HepG2 (cell line): ENCODE measurements at regions not wholly inside any gene's neighbourhood (a gene's known extent, or its start where the extent isn't known, plus 50 kb on each side); places are given as distances from the start of the nearest gene placed in this dataset.

ENCODE experiments used
- ATAC-seq: fragments of 200-7000 bp; cut with Tn5 transposase; 3 replicates; pipeline ENCODE4 v1.9.1; 2020; ENCODE audit warnings: mild to moderate bottlenecking, moderate library complexity
- BruUV-seq: library from RNA; stranded (reverse); fragments of 400-500 nt; replicated peaks from 2 replicates; lab custom pipeline; 2021; lab: Mats Ljungman, UMichigan
- CTCF ChIA-PET: fragments of 300-600 bp; formaldehyde crosslinking; extraction: SDS; loops from one replicate; lab custom pipeline; 2021; ENCODE audit warnings: low total read pairs, inconsistent platforms, low intra/inter-chr PET ratio; lab: Yijun Ruan, JAX
- POLR2A ChIA-PET: fragments of 350-600 bp; sonication (Branson Sonifier 250); formaldehyde crosslinking; loops from one replicate; lab custom pipeline; 2020; ENCODE audit warnings: antibody characterized with exemption, inconsistent platforms; lab: Yijun Ruan, JAX
- DNase-seq: peaks from one replicate; pipeline ENCODE4 v3.0.0-alpha.2; 2015; ENCODE audit warnings: low spot score
- FAIRE-seq: peaks from 3 replicates; lab custom pipeline; 2011; peaks lifted over from hg19 to GRCh38; lab: Jason Lieb, UNC
- H2AFZ ChIP-seq: one replicate; pipeline ENCODE4 v1.6.1; 2011; ENCODE audit warnings: low read length, inconsistent platforms
- H3K27ac ChIP-seq: fragments of 300-600 bp; 3 replicates; pipeline ENCODE4 v1.8.0; 2011; ENCODE audit warnings: mixed run types, mild to moderate bottlenecking, mixed read lengths, low read length, inconsistent platforms; ENCODE audit not compliant: insufficient read depth; ENCODE audit errors: extremely low read length
- H3K27me3 ChIP-seq, 2 experiments: fragments of 200-600 bp in 1 of 2; 2 replicates in 1 of 2; 3 replicates in 1 of 2; pipeline versions ENCODE4 v1.6.0 to v1.8.0; 2011; ENCODE audit warnings: low read length in 2 of 2, mild to moderate bottlenecking in 2 of 2, moderate library complexity in 2 of 2, inconsistent platforms in 1 of 2; ENCODE audit not compliant: insufficient read depth in 2 of 2, control insufficient read depth in 1 of 2
- H3K36me3 ChIP-seq, 2 experiments: fragments of 200-600 bp in 1 of 2; replicated peaks in 1 of 2; 2 replicates in 1 of 2; 3 replicates in 1 of 2; pipeline versions ENCODE4 v1.5.1 to v1.8.0; 2011; ENCODE audit warnings: low read length in 2 of 2, inconsistent platforms in 1 of 2; ENCODE audit not compliant: insufficient read depth in 2 of 2, control insufficient read depth in 1 of 2
- H3K4me1 ChIP-seq: 2 replicates; pipeline ENCODE4 v1.5.1; 2012; ENCODE audit warnings: low read length, inconsistent platforms; ENCODE audit not compliant: insufficient read depth
- H3K4me2 ChIP-seq: 2 replicates; pipeline ENCODE4 v1.6.0; 2011; ENCODE audit warnings: low read depth, low read length, inconsistent platforms
- H3K4me3 ChIP-seq, 3 experiments: fragments of 200-600 bp in 1 of 3; sonication (generic), shearing (Covaris generic) in 1 of 3; replicated peaks in 1 of 3; 2 replicates each; pipeline ENCODE4 v1.5.1; 2011 to 2016; ENCODE audit warnings: low read length in 3 of 3, inconsistent platforms in 2 of 3, low read depth in 2 of 3, mild to moderate bottlenecking in 2 of 3, control low read depth in 1 of 3, mixed read lengths in 1 of 3; ENCODE audit not compliant: insufficient read depth in 1 of 3
- H3K79me2 ChIP-seq: one replicate; pipeline ENCODE4 v1.6.1; 2011; ENCODE audit warnings: low read length, inconsistent platforms; ENCODE audit not compliant: insufficient read depth
- H3K9ac ChIP-seq: 2 replicates; pipeline ENCODE4 v1.6.0; 2011; ENCODE audit warnings: mild to moderate bottlenecking, low read depth, low read length, inconsistent platforms; ENCODE audit not compliant: insufficient read depth
- H3K9me3 ChIP-seq: 2 replicates; pipeline ENCODE4 v1.5.1; 2012; ENCODE audit warnings: mild to moderate bottlenecking, low read length
- H4K20me1 ChIP-seq: 2 replicates; pipeline ENCODE4 v1.6.0; 2011; ENCODE audit warnings: inconsistent platforms, mild to moderate bottlenecking, low read length, moderate library complexity; ENCODE audit not compliant: insufficient read depth
- ELK4 ChIP-seq: sonication (generic); formaldehyde crosslinking; IDR thresholded peaks from 2 replicates; pipeline ENCODE4 v1.9.0; 2021; ENCODE audit warnings: missing genetic modification reagents, borderline replicate concordance
- ETV6 ChIP-seq: sonication (generic); formaldehyde crosslinking; conservative IDR thresholded peaks from 2 replicates; pipeline ENCODE4 v1.4.0; 2020; ENCODE audit warnings: missing genetic modification reagents
- GRHL1 ChIP-seq: sonication (generic); formaldehyde crosslinking; conservative IDR thresholded peaks from 2 replicates; pipeline ENCODE4 v1.8.0; 2022; ENCODE audit warnings: missing genetic modification reagents
- GTF2F1 ChIP-seq: fragments of 150-350 bp; IDR thresholded peaks from 2 replicates; pipeline ENCODE4 v1.6.1; 2014; ENCODE audit warnings: low read length
- HOXA7 ChIP-seq: sonication (generic); formaldehyde crosslinking; IDR thresholded peaks from 2 replicates; pipeline ENCODE4 v1.8.1; 2022; ENCODE audit warnings: mild to moderate bottlenecking, missing genetic modification reagents, moderate library complexity
- JARID2 ChIP-seq: sonication (generic); formaldehyde crosslinking; IDR thresholded peaks from 2 replicates; pipeline ENCODE4 v1.8.1; 2023; ENCODE audit warnings: missing genetic modification reagents, inconsistent platforms; ENCODE audit not compliant: insufficient replicate concordance
- NFE2L1 ChIP-seq: sonication (generic); formaldehyde crosslinking; IDR thresholded peaks from 2 replicates; pipeline ENCODE4 v1.4.0; 2020; ENCODE audit warnings: missing genetic modification reagents, mild to moderate bottlenecking, borderline replicate concordance
- TBX2 ChIP-seq: sonication (generic); formaldehyde crosslinking; IDR thresholded peaks from 2 replicates; pipeline ENCODE4 v1.5.0; 2020; ENCODE audit warnings: missing genetic modification reagents, mild to moderate bottlenecking, borderline replicate concordance
- ZC3H13 ChIP-seq: sonication (generic); formaldehyde crosslinking; IDR thresholded peaks from 2 replicates; pipeline ENCODE4 v1.8.1; 2023; ENCODE audit warnings: mild to moderate bottlenecking, missing genetic modification reagents, moderate library complexity
- WGBS: methylation state at CpG from one replicate; pipeline ENCODE4 v1.1.6; 2017; ENCODE audit warnings: low lambda C conversion rate; 5-methylcytosine and 5-hydroxymethylcytosine counted together
- in situ Hi-C: cut with HindIII; loops from 2 replicates; pipeline ENCODE4 v1.10.0; 2017; ENCODE audit warnings: low pct_unique_long_range_greater_than_20kb; ENCODE audit not compliant: extremely low pct_ligation_motif_present
- intact Hi-C: fragments of 100-400 bp; cut with micrococcal nuclease; formaldehyde crosslinking; loops from one replicate; pipeline ENCODE4 v1.10.0; 2022; ENCODE audit not compliant: unreplicated experiment

DNA sequence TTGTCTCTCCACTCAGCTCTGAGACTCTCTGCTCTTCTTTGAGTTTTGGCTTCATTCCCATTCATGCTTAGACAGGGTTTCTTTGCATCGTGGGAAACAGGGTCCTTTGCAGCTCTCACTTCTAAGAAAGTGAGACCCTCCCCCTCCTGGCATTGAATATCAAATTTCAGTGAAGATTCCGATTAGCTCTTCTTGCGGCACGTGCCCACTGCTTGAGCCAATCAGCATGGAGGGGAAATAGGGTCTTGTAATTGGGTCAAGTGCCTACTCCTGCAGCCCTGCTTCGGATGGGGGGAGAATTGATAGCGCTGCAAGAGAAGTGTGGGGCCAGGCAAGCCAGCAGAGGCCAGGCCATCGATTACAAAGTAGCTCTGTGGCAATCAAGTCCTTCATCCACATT is 69.6 kb downstream of the TFAP2C start (continued):
- TF ChIP-seq GRHL1, result no peak
- TF ChIP-seq ETV6 (CRISPR knock-in tag), result no peak
- no peak for TF ChIP-seq HOXA7 (CRISPR knock-in tag)

DNA sequence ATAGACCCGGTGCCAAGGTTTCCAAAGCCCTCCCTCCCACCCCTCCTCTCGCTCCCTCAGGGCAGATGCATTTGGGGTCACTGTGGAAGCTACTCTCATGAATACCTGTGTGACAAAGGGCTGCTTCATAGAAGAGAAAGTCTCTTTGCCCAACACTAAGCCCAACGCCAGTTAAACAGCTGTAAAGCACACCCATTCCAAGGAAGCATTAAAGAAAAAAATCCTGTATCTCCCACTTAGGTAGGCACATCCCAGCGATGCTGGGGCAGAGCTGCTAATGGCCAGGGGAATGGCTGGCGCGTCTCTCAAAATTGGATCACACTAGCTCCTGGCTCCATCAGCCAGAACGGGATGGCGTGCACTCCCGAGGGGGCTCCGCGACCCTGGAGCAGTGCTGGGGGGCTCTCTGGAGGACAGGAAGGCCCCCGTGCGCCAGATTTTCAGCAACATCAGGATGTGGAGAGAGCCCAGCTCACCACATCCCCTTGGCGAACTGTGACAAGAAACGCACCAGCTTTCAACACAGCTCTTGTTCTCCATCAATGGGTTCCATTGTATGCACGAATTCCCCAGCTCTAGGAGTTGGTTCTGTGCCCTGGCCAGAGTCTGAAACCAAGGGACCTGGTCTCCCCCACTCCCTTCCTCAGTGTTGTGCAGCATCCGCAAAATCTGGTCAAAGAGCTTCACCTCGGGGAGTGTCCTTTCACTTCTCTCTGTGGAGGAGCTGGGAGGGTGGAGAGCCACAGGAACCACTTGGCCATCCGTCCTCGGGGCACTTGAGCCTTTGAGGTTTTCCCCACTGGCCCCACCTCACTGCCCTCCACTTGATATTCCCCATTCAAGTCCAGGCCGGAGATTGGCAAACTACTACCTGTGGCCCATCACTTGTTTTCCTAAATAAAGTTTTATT is 74.1 kb downstream of the TFAP2C start:
- no peak for DNase-seq
- ChIA-PET POLR2A (no interaction called here), CTCF (no interaction called here)
- WGBS, result 14% methylated on average over 21 of the region's 21 CpGs
- H3K4me1 ChIP-seq, result no peaks in the 10 kb centered on the region
- no peak for ATAC-seq
- no peak overlapping the region for H3K27ac ChIP-seq
- no peaks in the 10 kb centered on the region for H3K36me3 ChIP-seq
- H3K27me3 ChIP-seq, result peaks cover 4 to 44% of the 10 kb centered on the region in 2 experiments
- no peaks in the 10 kb centered on the region for H3K79me2 ChIP-seq
- no peaks in the 10 kb centered on the region for H4K20me1 ChIP-seq
- H3K9me3 ChIP-seq, result no peaks in the 10 kb centered on the region
- no peak overlapping the region for H3K4me3 ChIP-seq
- no peak overlapping the region for H3K4me2 ChIP-seq
- H2AFZ ChIP-seq, result no peak overlapping the region
- FAIRE-seq, result no peak
- in situ Hi-C loops (no loop called here), intact Hi-C loops (no loop called here)
- no peak overlapping the region for H3K9ac ChIP-seq
- BruUV-seq, result no TSS peak
- TF ChIP-seq JARID2, result no peak
- no peak for TF ChIP-seq NFE2L1 (CRISPR knock-in tag)
- TF ChIP-seq ZC3H13 (CRISPR knock-in tag), result no peak
- no peak for TF ChIP-seq TBX2 (CRISPR knock-in tag)
- TF ChIP-seq ELK4, result no peak
- TF ChIP-seq GTF2F1, result no peak
